GM18526 (cell line): ENCODE measurements at regions not wholly inside any gene's neighbourhood (a gene's known extent, or its start where the extent isn't known, plus 50 kb on each side); places are given as distances from the start of the nearest gene placed in this dataset.

Experiments used
- POLR2A ChIP-seq: IDR thresholded peaks from 3 replicates; pipeline ENCODE4 v1.6.1; 2011; ENCODE audit not compliant: insufficient read length; ENCODE audit errors: extremely low read depth

DNA sequence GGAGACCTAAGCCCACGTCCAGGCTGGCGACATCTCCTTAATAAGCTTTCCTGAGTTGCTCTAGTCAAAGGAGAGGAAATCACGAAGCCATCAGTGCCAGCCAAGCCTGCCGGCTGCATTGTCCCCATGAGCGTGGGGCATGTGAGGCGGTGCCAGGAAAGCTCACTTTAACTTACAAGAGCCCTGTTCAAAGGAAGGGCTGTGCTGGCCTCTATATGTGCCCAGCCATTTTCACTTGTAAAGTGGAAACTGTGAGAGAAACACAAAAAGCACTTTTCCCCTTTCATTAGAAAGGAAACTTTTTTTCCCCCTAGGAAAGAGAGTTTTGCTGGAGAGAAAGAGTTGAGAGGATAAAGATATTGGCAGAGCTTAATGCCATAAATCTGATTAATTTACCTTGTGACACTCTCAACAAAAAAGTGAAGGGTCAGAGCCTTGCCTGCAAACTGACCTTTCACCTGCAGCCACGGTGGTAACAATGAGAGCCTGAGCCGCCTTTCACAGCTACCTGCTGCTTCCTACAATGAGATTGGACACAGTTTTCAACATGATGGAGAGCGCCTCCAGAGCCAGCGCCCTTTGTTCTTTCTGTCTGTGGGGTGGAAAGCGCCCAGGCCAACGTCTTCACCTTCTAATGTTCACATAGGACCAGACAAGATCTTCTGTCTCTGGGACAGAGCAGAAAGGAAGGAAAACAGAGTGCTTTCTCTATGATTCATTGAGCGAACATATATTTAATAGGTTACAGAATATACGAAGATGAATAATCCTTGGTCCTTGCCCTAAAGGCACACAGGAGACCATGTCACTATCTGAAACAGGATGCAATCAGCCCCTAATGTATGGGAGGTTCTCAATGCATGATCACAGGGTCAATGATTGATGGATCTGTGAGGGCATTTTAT is 233.1 kb upstream of the HES1 start:
- TF ChIP-seq POLR2A, result no peak

DNA sequence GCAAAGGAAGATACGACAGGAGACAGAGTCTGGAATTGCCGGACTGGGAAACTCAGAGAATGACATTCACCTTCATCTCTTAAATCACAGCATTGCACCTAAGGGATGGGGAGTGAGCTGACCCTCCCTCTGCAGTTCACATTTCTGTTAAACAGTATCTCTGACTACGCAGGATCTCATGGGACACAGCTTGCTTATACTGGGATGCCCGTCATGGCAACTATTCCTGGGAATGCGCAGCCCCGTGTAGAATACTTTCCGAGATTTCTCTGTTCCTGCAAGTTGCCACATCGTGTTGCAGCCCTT is 232.5 kb upstream of the HES1 start:
- TF ChIP-seq POLR2A, result no peak

DNA sequence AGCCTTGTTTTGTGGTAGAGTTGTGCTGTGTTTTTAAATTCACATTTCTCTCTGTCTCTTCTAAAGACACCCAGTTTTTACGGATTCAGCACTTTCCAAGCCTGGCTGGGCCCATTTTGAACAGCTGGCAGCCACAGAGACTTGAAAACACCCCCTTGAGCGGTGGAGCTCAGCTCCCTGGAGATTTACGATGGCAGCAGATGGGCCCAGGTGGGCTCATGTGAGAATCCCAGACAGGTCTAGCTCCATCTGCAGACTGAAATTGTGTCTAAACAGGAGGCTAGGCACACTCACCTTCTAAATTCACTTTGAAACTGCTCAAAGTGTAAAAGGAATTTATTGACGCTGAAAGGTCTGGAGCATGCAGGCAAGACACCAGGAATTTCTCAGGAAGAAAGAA is 232.0 kb upstream of the HES1 start:
- TF ChIP-seq POLR2A, result no peak

DNA sequence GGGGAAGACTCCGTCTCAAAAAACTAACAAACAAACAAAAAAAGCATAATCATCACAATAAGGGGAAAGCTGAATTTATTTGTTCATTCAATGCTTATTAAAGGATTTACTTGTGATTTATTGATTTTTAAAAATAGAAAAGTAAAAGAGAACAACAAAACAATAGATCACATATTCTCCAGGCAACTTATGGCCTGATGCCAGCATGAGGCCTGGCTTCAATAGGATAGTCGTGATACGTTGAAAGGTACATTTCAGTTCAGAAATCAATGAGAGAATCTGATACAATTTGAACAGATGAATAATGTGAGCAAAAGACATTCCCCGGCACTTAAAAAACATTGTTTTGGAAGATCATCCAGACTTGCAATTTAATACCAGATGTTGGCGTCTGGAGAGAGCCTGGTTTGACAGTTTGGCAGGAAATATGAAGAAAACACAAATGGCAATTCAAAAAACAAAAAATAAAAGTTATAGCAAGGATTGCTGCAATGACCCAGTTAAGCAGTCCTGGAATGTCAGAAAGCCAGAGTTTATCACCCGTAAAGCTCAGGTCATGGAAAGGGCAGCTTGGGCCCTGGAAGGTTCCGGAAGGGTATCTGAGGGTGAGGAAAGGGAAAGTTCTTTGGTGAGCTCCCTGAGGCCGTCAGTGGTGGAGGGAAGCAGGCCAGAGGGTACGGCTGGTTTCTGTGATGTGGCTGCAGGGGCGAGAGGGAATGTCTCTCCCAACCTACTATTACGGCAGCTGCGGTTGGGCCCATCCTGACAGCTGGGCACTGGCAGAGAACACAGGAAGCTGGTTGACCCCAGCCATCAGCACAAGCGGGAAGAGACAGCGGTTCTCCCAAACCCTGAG is 230.2 kb upstream of the HES1 start:
- TF ChIP-seq POLR2A, result no peak

DNA sequence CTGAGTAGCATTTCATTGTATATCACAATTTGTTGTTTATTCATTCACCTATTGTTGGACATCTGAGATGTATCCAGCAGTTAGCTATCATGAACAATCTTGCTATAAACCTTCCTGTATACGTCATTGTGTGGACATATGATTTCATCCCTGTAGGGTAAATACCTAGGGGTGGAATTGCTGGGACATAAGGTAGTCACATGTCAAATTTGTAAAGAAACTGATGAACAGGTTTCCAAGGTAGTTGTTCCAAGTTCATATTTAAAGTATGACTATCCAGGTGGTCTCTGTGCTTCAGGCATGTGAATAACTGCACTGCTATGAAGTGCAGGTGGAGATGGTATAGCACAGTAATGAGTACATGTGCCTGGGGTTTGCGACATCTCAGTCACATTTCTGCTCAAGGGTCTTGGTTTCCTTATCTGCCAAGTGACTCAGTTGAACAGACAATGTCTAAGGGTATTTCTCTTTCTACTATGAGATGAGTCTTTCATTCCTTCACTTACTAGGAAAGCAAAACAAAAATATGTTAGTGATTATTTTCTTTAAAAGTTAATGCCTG is 229.0 kb upstream of the HES1 start:
- TF ChIP-seq POLR2A, result no peak

DNA sequence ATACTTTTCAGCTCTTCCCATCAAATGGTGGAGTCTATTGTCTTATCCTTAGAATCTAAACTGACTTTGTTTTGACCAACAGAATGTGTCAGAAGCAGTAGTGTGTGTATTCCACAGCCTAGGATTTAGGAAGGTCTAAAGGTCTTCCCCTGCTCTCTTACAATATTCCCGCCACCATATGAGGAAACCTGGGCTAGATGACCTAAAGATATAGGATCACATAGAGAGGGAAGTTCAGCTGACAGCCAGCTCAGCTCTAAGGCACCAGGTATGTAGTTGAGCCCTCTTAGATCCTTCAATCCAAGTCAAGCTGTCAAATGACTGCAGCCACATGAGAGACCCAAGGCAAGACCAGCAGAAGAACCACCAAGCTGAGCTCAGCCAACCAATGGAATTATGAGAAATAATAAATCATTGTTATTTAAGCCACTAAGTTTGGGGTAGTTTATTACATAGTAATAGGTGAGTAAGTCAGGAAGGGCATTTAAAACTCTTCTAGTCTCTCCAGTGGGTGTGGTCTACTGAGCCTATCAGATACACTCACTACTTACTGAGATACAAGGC is 227.7 kb upstream of the HES1 start:
- no peak for TF ChIP-seq POLR2A

DNA sequence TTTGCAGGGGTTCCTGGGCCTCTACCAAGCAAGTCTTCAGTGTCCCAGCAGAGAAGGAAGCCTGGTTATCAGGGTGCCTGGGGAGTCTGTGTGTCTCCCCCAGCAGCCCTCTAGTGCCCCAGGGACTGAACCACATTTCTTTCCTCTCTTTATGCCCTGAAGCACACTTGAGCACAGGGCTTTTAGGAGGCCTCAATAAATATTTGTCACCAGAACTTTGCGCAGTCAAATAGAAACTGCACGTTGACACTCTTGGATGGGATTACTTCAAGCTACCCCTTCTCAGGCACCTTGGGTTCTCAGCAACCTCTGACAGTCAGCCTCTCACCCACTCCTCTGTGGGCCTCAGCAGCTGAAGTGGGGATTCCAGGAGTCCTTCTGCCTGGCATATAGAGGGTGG is 226.6 kb upstream of the HES1 start:
- TF ChIP-seq POLR2A, result no peak

DNA sequence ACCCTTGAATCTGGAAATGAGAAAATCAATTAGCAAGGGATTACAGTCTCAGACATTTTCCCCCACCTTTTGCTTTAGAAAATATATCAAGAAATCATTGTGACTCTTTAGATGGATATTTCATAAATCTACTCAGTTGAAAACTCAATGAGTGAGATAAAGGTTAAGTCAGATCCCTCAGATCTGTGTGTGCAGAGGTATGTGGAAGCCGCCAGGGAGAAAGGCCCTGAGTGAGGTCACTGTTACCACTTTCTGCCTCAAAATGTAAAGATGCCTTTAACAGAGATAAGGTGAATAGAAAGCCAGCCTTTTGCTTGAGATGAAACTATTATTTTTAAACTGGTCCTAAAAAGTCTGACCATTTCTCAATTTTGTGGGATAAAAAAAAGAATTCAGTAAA is 225.6 kb upstream of the HES1 start:
- TF ChIP-seq POLR2A, result no peak

DNA sequence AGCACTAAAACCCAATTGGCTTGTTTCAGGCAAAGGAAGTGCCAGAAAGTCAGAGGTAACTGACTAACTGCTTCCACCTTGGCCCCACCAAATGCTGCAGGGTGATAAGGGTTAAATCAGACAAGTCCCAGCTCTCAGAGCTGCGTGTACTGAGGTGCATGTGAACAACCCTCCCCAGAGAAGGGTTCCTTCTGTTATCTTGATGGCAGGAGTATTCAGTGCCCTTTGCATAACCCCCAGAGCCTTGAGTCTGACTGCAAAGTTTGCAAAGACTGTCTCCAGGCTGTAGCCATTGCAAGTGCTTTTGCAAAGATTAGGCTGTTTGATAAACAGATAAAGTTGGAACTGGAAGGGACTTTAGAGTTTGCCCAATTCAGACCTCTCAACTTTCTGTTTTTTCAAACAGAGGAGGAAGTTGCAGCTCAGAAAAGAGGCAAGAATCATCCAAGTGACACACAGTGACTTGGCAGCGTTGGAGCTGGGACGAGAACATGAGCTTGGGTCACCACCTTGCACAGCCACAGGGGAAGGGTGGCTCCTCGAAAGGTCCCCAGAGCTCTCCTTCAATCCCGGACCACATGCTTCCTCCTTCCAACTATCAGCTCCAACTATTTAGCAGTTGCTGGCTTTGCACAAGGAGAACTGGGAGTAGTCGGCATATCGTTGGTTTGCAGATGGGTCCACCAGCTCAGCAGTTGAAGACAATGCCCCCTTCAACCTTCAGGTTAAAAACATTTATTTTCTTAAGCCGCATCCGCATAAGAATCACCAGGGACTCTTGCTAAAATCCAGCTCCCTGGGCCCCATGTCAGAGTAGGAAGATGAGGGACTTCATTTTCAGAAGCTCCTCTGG is 224.8 kb upstream of the HES1 start:
- TF ChIP-seq POLR2A, result no peak

DNA sequence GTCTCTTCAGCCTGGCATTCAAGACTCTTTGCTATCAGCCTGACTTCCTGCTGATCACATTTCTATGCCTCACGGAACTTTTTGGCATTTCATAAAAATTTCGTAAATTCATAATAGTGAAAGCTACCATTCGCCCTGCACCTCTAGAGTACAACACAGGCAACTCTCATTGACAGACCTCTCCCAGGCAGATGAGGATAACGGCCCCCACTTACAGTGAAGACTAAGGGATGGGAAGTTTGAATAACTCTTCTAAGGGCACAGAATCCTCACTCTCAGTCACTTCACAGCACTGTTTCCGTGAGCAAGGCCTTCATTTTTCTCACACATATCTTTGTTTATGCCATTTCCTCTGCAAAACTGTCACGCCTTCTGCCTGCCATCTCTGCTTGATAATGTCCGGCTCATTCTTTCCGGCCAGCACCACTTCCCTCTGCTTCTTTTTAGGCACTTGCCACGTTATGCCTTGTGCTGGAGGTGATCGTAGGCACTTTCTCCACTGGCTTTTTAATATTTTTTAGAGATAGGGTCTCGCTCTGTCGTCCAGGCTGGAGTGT is 224.1 kb upstream of the HES1 start:
- no peak for TF ChIP-seq POLR2A

DNA sequence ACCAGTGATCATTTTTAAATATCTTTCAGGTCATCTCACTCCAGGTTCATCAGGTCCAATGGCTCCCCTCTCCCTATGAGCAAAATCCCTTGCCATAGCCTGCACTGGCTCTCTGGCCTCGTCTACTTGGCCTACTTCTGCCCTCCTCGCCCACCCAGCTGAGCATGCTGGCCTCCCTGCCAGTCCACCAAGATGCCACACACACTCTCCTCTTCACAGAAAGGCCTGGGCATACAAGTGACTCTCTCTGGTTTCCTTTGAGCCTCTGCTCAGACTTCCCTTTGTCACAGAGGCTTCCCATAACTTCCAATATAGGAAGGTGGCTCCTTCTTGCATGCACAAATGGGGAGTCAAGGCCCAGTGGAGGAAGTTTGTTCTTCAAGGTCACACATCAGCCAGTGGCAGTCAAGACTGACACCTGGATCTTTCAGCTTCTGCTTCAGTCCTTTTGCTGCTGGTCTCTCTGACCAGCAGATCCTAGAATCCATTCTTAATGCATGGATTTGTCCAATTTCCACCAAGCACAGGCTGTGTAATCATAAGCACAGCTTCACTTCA is 223.2 kb upstream of the HES1 start:
- no peak for TF ChIP-seq POLR2A

DNA sequence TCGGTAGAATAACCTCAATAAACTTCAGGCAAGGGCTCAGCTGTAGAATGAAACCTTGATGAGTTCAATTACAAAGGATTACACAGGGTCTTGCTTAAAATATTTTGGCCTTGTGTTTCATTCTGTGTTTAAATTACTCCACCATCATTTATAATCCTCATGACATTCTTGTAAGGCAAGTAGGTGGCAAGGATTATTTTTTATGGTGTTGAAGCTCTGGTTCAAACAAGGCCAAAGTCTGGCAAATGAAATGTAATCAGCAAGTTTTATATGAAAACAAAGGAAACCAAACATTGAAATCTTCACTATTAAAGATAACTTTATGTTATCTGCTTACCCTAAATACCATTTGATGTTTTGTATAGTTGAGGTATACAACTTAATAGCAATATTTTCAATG is 221.3 kb upstream of the HES1 start:
- no peak for TF ChIP-seq POLR2A

DNA sequence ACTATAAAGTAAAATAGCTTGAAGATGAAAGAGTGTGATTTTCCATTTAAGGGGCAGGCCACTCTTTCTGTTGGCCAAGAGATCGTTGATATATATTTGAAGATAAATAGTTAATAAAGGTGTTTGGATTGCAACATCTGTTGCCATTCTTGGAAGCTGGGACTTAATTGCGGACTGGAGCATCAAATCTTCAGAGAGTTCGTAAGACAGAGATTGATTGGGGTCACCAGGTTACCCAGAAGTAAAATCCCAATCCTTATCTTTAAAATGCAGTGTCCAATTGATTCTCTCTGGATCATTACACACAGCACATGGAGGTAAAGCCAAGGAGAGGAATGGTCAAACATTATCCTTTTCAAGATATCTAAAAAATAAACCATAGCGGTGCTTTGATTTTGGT is 220.8 kb upstream of the HES1 start:
- no peak for TF ChIP-seq POLR2A

DNA sequence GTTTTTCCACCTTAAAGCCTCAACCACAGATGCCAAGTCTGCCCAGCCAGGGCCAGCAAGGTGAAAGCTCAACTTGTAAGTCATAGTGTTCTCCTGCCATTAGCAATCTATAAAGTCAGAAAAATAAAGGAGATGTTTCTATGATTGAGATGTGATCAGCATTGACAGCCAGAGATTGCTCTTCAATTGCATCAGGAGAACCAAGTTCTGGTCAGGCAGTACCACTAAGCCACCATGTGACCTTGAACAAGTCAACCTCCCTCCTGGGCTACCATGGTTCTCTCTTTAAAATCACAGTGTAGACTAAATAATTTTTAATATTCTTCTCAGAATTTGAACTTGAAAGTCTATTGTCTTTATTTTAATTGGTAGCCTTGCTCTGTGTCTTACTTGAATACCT is 220.3 kb upstream of the HES1 start:
- TF ChIP-seq POLR2A, result no peak
